GM12878 (cell line): ENCODE measurements at regions not wholly inside any gene's neighbourhood (a gene's known extent, or its start where the extent isn't known, plus 50 kb on each side); places are given as distances from the start of the nearest gene placed in this dataset.

Source experiments
- ATF2 ChIP-seq: IDR thresholded peaks from 2 replicates; pipeline ENCODE4 v1.6.1; 2012; ENCODE audit warnings: low read length, inconsistent platforms
- BMI1 ChIP-seq: fragments of 450-650 bp; IDR thresholded peaks from 2 replicates; pipeline ENCODE4 v1.6.1; 2016; ENCODE audit warnings: mild to moderate bottlenecking, moderate library complexity, borderline replicate concordance
- BRCA1 ChIP-seq: IDR thresholded peaks from 2 replicates; pipeline ENCODE4 v1.6.1; 2011; ENCODE audit warnings: low read depth, low read length, improper control_type of control experiment
- CBX5 ChIP-seq: sonication (generic); IDR thresholded peaks from 2 replicates; pipeline ENCODE4 v1.6.1; 2016; ENCODE audit warnings: low read depth, moderate library complexity, mild to moderate bottlenecking, inconsistent platforms
- CUX1 ChIP-seq: IDR thresholded peaks from 2 replicates; pipeline ENCODE4 v1.6.1; 2012; ENCODE audit warnings: improper control_type of control experiment, low read depth, low read length; ENCODE audit not compliant: insufficient replicate concordance
- NRF1 ChIP-seq: conservative IDR thresholded peaks from 2 replicates; pipeline ENCODE4 v1.6.1; 2011; ENCODE audit warnings: mild to moderate bottlenecking, low read depth, low read length, improper control_type of control experiment
- RAD51 ChIP-seq: fragments of 450-650 bp; IDR thresholded peaks from 2 replicates; pipeline ENCODE4 v1.6.1; 2016; ENCODE audit warnings: moderate library complexity, mild to moderate bottlenecking, inconsistent platforms
- SMAD5 ChIP-seq: IDR thresholded peaks from 2 replicates; pipeline ENCODE4 v1.6.1; 2016; ENCODE audit warnings: antibody characterized with exemption, low read depth
- SREBF1 ChIP-seq: IDR thresholded peaks from 2 replicates; pipeline ENCODE4 v1.6.1; 2012; ENCODE audit warnings: mild to moderate bottlenecking, low read length
- YY1 ChIP-seq: IDR thresholded peaks from 2 replicates; pipeline ENCODE4 v1.6.1; 2011; ENCODE audit warnings: low read depth, mild to moderate bottlenecking, low read length
- ZBTB40 ChIP-seq: fragments of 450-650 bp; IDR thresholded peaks from 2 replicates; pipeline ENCODE4 v1.6.1; 2016; ENCODE audit warnings: mild to moderate bottlenecking, moderate library complexity, borderline replicate concordance

- TF ChIP-seq CUX1 (no peak), YY1 (no peak), BMI1 (no peak), BRCA1 (no peak), ATF2 (no peak), ZBTB40 (no peak), RAD51 (no peak), SMAD5 (no peak), NRF1 (no peak), CBX5 (no peak), SREBF1 (no peak)
Observed at GRCh38 chr12:14308516-14308915, 57.0 kb upstream of the ATF7IP start (continued).
